ENCODE measurements at regions not wholly inside any gene's neighbourhood (a gene's known extent, or its start where the extent isn't known, plus 50 kb on each side); places are given as distances from the start of the nearest gene placed in this dataset.

DNA sequence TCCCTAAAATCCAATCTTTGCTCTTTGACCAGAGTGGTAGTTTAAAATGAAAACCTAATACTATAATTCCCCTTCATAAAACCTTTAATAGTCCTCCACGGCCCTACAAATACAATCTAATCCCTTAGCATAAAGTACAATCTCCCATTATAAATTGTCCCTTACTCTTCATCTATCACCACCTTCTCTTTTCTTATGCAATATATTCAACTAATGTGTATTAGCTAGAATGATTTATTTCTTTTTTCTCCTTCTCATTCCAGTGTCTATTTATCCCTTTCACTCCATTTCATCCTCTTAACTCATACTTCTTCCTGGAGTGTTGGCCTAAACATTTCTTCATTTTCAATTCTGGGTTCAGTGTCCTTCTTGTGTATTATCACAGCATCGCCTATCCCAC lies 872.1 kb upstream of the PCDH20 start:
- no peak for DNase-seq (ENCODE audit: low spot score)
- Histone ChIP-seq H3K36me3 (ENCODE audit: control insufficient read depth in 4 of 4, insufficient read depth in 3 of 4, low read depth in 1 of 4, low read length in 3 of 4) (no peaks in the 10 kb centered on the region), H3K4me1 (ENCODE audit: control insufficient read depth in 4 of 4, insufficient read depth in 4 of 4, low read length in 3 of 4) (no peaks in the 10 kb centered on the region), H3K9ac (ENCODE audit: low read depth in 1 of 2, low read length in 2 of 2) (no peak overlapping the region), H3K4me3 (ENCODE audit: low read depth in 1 of 3, low read length in 3 of 3) (no peak overlapping the region), H3K9me3 (ENCODE audit: control insufficient read depth in 4 of 4, low read length in 3 of 4) (no peaks in the 10 kb centered on the region), H3K27ac (ENCODE audit: low read depth in 1 of 2, low read length in 2 of 2) (no peak overlapping the region), H3K27me3 (ENCODE audit: control insufficient read depth in 4 of 4, insufficient read depth in 4 of 4, low read length in 3 of 4) (no peaks in the 10 kb centered on the region)
- 66% methylated on average over 2 of the region's 2 CpGs for WGBS
- TF ChIP-seq HNF4G (IDR thresholded peaks at IDR 0.05), result no peak
- TF ChIP-seq FOXA1 (IDR thresholded peaks at IDR 0.05), result no peak
- TF ChIP-seq NR2F2 (IDR thresholded peaks at IDR 0.05), result no peak
- TF ChIP-seq FOXA2 (IDR thresholded peaks at IDR 0.05), result no peak
- TF ChIP-seq, protein P1, sequence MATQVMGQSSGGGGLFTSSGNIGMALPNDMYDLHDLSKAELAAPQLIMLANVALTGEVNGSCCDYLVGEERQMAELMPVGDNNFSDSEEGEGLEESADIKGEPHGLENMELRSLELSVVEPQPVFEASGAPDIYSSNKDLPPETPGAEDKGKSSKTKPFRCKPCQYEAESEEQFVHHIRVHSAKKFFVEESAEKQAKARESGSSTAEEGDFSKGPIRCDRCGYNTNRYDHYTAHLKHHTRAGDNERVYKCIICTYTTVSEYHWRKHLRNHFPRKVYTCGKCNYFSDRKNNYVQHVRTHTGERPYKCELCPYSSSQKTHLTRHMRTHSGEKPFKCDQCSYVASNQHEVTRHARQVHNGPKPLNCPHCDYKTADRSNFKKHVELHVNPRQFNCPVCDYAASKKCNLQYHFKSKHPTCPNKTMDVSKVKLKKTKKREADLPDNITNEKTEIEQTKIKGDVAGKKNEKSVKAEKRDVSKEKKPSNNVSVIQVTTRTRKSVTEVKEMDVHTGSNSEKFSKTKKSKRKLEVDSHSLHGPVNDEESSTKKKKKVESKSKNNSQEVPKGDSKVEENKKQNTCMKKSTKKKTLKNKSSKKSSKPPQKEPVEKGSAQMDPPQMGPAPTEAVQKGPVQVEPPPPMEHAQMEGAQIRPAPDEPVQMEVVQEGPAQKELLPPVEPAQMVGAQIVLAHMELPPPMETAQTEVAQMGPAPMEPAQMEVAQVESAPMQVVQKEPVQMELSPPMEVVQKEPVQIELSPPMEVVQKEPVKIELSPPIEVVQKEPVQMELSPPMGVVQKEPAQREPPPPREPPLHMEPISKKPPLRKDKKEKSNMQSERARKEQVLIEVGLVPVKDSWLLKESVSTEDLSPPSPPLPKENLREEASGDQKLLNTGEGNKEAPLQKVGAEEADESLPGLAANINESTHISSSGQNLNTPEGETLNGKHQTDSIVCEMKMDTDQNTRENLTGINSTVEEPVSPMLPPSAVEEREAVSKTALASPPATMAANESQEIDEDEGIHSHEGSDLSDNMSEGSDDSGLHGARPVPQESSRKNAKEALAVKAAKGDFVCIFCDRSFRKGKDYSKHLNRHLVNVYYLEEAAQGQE (IDR thresholded peaks at IDR 0.05), result no peak
- TF ChIP-seq SP1 (IDR thresholded peaks at IDR 0.05), result no peak

DNA sequence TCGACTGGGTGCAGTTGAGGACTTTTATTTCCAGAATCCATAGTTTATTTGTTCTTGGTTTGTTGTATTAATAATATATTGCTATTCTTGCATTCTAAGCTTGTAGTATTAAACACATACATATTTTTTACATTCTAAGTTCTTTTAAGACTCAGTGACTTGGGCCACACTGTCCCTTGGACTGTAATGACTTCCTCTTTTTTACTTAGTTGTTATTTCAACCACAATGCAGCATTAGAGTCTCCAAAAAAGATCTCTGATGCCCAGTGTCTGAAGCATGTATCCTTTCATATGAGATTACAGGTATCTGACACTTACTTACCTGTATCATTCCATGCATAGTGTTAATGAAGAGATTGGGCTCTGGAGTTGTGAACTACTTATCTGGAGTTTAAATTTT lies 864.9 kb upstream of the PCDH20 start:
- H3K9me3 ChIP-seq (ENCODE audit: control insufficient read depth in 4 of 4, low read length in 3 of 4), result no peaks in the 10 kb centered on the region
- no peaks in the 10 kb centered on the region for H3K27me3 ChIP-seq (ENCODE audit: control insufficient read depth in 4 of 4, insufficient read depth in 4 of 4, low read length in 3 of 4)
- H3K9ac ChIP-seq (ENCODE audit: low read depth in 1 of 2, low read length in 2 of 2), result no peak overlapping the region
- no peaks in the 10 kb centered on the region for H3K36me3 ChIP-seq (ENCODE audit: control insufficient read depth in 4 of 4, insufficient read depth in 3 of 4, low read depth in 1 of 4, low read length in 3 of 4)
- no peak overlapping the region for H3K27ac ChIP-seq (ENCODE audit: low read depth in 1 of 2, low read length in 2 of 2)
- WGBS, result 71% methylated on average over 1 of the region's 1 CpG
- H3K4me1 ChIP-seq (ENCODE audit: control insufficient read depth in 4 of 4, insufficient read depth in 4 of 4, low read length in 3 of 4), result no peaks in the 10 kb centered on the region
- DNase-seq (ENCODE audit: low spot score), result no peak
- H3K4me3 ChIP-seq (ENCODE audit: low read depth in 1 of 3, low read length in 3 of 3), result no peak overlapping the region
- TF ChIP-seq HNF4A (conservative IDR thresholded peaks at IDR 0.05) (no peak), FOXA2 (IDR thresholded peaks at IDR 0.05) (no peak), RAD21 (IDR thresholded peaks at IDR 0.05) (no peak), EGR1 (IDR thresholded peaks at IDR 0.05; ENCODE audit: low read depth in 2 of 2) (no peak), TAF1 (conservative IDR thresholded peaks at IDR 0.05) (no peak), GABPA (IDR thresholded peaks at IDR 0.05 in 1 of 2, conservative IDR thresholded peaks at IDR 0.05 in 1 of 2) (no peak), YY1 (IDR thresholded peaks at IDR 0.05) (no peak), NR2F2 (IDR thresholded peaks at IDR 0.05) (no peak)
- TF ChIP-seq, protein P2, sequence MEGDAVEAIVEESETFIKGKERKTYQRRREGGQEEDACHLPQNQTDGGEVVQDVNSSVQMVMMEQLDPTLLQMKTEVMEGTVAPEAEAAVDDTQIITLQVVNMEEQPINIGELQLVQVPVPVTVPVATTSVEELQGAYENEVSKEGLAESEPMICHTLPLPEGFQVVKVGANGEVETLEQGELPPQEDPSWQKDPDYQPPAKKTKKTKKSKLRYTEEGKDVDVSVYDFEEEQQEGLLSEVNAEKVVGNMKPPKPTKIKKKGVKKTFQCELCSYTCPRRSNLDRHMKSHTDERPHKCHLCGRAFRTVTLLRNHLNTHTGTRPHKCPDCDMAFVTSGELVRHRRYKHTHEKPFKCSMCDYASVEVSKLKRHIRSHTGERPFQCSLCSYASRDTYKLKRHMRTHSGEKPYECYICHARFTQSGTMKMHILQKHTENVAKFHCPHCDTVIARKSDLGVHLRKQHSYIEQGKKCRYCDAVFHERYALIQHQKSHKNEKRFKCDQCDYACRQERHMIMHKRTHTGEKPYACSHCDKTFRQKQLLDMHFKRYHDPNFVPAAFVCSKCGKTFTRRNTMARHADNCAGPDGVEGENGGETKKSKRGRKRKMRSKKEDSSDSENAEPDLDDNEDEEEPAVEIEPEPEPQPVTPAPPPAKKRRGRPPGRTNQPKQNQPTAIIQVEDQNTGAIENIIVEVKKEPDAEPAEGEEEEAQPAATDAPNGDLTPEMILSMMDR (IDR thresholded peaks at IDR 0.05; ENCODE audit: low read depth, low read length, missing input control), result no peak

DNA sequence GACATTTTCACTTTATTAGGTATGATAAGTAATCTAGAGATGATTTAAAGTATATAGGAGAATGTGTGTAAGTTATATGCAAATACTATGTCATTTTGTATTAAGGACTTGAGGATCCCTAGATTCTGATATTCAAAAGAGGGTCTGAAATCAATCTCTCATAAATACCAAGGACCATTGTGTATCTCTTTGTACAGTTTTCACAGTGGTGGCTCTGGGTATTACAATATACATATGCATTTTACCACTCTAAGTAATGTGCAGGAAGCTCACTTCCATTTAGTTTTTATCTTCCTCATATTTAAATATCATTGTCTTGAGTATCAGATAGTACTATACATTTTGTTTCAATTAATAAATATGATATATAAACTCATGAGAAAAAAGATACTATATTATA lies 862.6 kb upstream of the PCDH20 start:
- H3K27ac ChIP-seq (ENCODE audit: low read depth in 1 of 2, low read length in 2 of 2), result no peak overlapping the region
- H3K27me3 ChIP-seq (ENCODE audit: control insufficient read depth in 4 of 4, insufficient read depth in 4 of 4, low read length in 3 of 4), result no peaks in the 10 kb centered on the region
- no peaks in the 10 kb centered on the region for H3K36me3 ChIP-seq (ENCODE audit: control insufficient read depth in 4 of 4, insufficient read depth in 3 of 4, low read depth in 1 of 4, low read length in 3 of 4)
- no peak for DNase-seq (ENCODE audit: low spot score)
- no peak overlapping the region for H3K9ac ChIP-seq (ENCODE audit: low read depth in 1 of 2, low read length in 2 of 2)
- H3K4me3 ChIP-seq (ENCODE audit: low read depth in 1 of 3, low read length in 3 of 3), result no peak overlapping the region
- no peaks in the 10 kb centered on the region for H3K4me1 ChIP-seq (ENCODE audit: control insufficient read depth in 4 of 4, insufficient read depth in 4 of 4, low read length in 3 of 4)
- no peaks in the 10 kb centered on the region for H3K9me3 ChIP-seq (ENCODE audit: control insufficient read depth in 4 of 4, low read length in 3 of 4)
- TF ChIP-seq, protein P1 (IDR thresholded peaks at IDR 0.05), result no peak
- TF ChIP-seq YY1 (IDR thresholded peaks at IDR 0.05) (no peak), HNF4A (conservative IDR thresholded peaks at IDR 0.05) (no peak), FOXA1 (IDR thresholded peaks at IDR 0.05) (no peak), SP1 (IDR thresholded peaks at IDR 0.05) (no peak), TAF1 (conservative IDR thresholded peaks at IDR 0.05) (no peak), JUND (IDR thresholded peaks at IDR 0.05) (no peak), RAD21 (IDR thresholded peaks at IDR 0.05) (no peak), EGR1 (IDR thresholded peaks at IDR 0.05; ENCODE audit: low read depth in 2 of 2) (no peak), FOXA2 (IDR thresholded peaks at IDR 0.05) (no peak)
- TF ChIP-seq, protein P3, sequence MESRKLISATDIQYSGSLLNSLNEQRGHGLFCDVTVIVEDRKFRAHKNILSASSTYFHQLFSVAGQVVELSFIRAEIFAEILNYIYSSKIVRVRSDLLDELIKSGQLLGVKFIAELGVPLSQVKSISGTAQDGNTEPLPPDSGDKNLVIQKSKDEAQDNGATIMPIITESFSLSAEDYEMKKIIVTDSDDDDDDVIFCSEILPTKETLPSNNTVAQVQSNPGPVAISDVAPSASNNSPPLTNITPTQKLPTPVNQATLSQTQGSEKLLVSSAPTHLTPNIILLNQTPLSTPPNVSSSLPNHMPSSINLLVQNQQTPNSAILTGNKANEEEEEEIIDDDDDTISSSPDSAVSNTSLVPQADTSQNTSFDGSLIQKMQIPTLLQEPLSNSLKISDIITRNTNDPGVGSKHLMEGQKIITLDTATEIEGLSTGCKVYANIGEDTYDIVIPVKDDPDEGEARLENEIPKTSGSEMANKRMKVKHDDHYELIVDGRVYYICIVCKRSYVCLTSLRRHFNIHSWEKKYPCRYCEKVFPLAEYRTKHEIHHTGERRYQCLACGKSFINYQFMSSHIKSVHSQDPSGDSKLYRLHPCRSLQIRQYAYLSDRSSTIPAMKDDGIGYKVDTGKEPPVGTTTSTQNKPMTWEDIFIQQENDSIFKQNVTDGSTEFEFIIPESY (IDR thresholded peaks at IDR 0.05), result no peak
- TF ChIP-seq, protein P4, sequence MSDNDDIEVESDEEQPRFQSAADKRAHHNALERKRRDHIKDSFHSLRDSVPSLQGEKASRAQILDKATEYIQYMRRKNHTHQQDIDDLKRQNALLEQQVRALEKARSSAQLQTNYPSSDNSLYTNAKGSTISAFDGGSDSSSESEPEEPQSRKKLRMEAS (IDR thresholded peaks at IDR 0.05), result no peak

Measured in liver (tissue), 8 donors.